Heart left ventricle (tissue), 13 donors: ENCODE measurements at regions not wholly inside any gene's neighbourhood (a gene's known extent, or its start where the extent isn't known, plus 50 kb on each side); places are given as distances from the start of the nearest gene placed in this dataset.

Source experiments
- POLR2A ChIP-seq, 2 donors: fragments of 450-650 bp; IDR thresholded peaks; one replicate each; pipeline ENCODE4 v1.6.1; 2017; ENCODE audit warnings: antibody characterized with exemption in 2 of 2, mild to moderate bottlenecking in 2 of 2, moderate library complexity in 2 of 2
- TF ChIP-seq, protein P1 (sequence below), 12 donors: fragments of 200-600 bp; sonication (generic) in 4 of 12; IDR thresholded peaks; one replicate each; pipeline versions ENCODE4 v1.5.0 to v1.8.0; 2018 to 2022; ENCODE audit warnings: antibody characterized with exemption in 12 of 12, mild to moderate bottlenecking in 5 of 12
- donor health status: ischemic (EF 13 %, LVEDD 7.1; RV severe dilation, severe dysfunction).
- donor health status: DM: no; HTN: yes; CAD: no.
- donor health status: DM: no; HTN: no; CAD: no.
- donor health status: ischemic (EF 25% LVEDD 6.9; RV normal size, moderate dysfunction).
- donor health status: ischemic (EF 25% LVEDD 5.7; RV mildly dilated, moderate dysfunction).
- donor health status: ischemic (EF 35%, LVEDD 5.7; RV mildly dilated, moderate dysfunction).
- donor health status: nonischemic (EF 11% LVEDD 7.7; RV severe dilation, severe dysfunction).
- donor health status: DM: yes; HTN: yes; CAD: no.
- donor health status: PGD.
- donor health status: ischemic (EF 29% LVEDD 5.4; RV normal size, mild dysfunction).
- donor health status: nonischemic (EF 23%, LVEDD 6.1; RV moderate dilation, normal function).

DNA sequence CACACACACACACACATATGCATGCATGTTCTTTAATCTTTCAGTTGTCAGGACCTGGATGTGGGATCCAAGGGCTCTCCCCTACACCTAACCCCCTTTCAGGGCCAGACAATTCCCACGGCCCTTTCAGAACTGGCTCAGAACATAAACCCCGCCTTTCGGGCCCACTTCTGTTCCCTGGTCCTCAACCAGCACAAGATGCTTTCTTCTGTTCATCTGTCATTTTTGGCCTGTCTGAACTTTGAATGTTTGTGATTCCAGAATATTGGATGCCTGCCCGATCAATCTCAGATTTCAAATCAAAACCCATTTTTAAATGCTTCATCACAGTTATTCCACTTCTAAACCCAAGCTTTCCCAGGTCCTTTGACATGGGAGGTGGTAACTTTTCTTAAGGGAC lies 167.3 kb downstream of the USP12 start:
- no peak for TF ChIP-seq POLR2A (IDR thresholded peaks at IDR 0.05)
- TF ChIP-seq, protein P1, sequence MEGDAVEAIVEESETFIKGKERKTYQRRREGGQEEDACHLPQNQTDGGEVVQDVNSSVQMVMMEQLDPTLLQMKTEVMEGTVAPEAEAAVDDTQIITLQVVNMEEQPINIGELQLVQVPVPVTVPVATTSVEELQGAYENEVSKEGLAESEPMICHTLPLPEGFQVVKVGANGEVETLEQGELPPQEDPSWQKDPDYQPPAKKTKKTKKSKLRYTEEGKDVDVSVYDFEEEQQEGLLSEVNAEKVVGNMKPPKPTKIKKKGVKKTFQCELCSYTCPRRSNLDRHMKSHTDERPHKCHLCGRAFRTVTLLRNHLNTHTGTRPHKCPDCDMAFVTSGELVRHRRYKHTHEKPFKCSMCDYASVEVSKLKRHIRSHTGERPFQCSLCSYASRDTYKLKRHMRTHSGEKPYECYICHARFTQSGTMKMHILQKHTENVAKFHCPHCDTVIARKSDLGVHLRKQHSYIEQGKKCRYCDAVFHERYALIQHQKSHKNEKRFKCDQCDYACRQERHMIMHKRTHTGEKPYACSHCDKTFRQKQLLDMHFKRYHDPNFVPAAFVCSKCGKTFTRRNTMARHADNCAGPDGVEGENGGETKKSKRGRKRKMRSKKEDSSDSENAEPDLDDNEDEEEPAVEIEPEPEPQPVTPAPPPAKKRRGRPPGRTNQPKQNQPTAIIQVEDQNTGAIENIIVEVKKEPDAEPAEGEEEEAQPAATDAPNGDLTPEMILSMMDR (IDR thresholded peaks at IDR 0.05) = no peak
